SK-N-SH (cell line): ENCODE measurements at regions not wholly inside any gene's neighbourhood (a gene's known extent, or its start where the extent isn't known, plus 50 kb on each side); places are given as distances from the start of the nearest gene placed in this dataset.

Source experiments
- GABPA ChIP-seq: IDR thresholded peaks from 2 replicates; pipeline ENCODE4 v1.4.0; 2012; ENCODE audit warnings: low read depth, mild to moderate bottlenecking
- POLR2AphosphoS5 ChIP-seq: IDR thresholded peaks from 2 replicates; pipeline ENCODE4 v1.6.1; 2012; ENCODE audit warnings: low read depth, low read length
- RAD21 ChIP-seq: IDR thresholded peaks from 2 replicates; pipeline ENCODE4 v1.6.1; 2012; ENCODE audit warnings: mild to moderate bottlenecking, low read length
- TF ChIP-seq, protein P1 (sequence below): IDR thresholded peaks from 2 replicates; pipeline ENCODE4 v1.4.0; 2012; ENCODE audit warnings: low read depth

DNA sequence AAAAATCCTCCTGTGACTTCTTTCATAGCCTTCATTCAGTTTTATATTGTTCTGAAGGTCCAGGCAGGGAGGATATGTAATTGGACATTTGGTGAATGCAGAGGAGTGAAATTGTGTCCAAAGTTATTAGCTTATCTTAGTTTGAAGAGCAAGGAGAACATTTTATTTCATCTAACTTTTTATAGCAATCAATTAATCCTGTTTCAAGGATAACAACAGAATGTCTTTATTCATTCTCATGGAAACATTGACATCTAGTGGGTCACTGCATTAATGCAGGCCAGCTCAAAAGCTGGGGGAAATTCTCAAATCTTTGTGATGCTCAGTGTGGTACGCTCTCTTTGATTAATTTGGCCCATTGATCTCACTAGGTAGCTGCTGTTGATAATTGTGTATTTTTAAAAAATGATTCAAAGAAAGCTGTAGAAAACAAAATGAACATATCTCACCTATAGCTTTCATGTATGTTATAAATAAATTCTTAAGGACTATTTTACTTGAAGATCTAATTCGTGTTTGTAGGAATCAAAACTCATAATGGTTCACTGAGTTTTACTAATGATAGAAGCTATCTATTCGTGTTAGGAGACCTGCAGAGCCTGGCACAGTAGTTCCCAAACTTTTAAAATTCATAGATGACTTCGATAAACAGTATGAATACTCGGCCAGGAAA, 150.8 kb upstream of the KCNMB2 start:
- TF ChIP-seq, protein P1, sequence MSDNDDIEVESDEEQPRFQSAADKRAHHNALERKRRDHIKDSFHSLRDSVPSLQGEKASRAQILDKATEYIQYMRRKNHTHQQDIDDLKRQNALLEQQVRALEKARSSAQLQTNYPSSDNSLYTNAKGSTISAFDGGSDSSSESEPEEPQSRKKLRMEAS: no peak
- TF ChIP-seq POLR2AphosphoS5 (no peak), RAD21 (peak; percentile 97), GABPA (no peak)
